ENCODE measurements at regions not wholly inside any gene's neighbourhood (a gene's known extent, or its start where the extent isn't known, plus 50 kb on each side); places are given as distances from the start of the nearest gene placed in this dataset.
"Not testable (repeated sequence)": the region's sequence is repeated elsewhere in the genome, so short reads cannot be mapped to it uniquely, and the experiment has no call there.

GRCh38 chr10:52598936-52599335 lies 173.6 kb downstream of the MBL2 start:
- H3K4me3 ChIP-seq (ENCODE audit: low read depth, low read length): no peak overlapping the region
- no peak for TF ChIP-seq CTCF (IDR thresholded peaks at IDR 0.05; ENCODE audit: low read depth, low read length)

GRCh38 chr10:52599551-52600200 lies 172.9 kb downstream of the MBL2 start:
- no peak for TF ChIP-seq CTCF (IDR thresholded peaks at IDR 0.05; ENCODE audit: low read depth, low read length)
- H3K4me3 ChIP-seq (ENCODE audit: low read depth, low read length): no peak overlapping the region

GRCh38 chr10:52604131-52604530 lies 168.5 kb downstream of the MBL2 start:
- H3K4me3 ChIP-seq (ENCODE audit: low read depth, low read length): not testable (repeated sequence)

- no peak overlapping the region for H3K4me3 ChIP-seq (ENCODE audit: low read depth, low read length)
- TF ChIP-seq CTCF (IDR thresholded peaks at IDR 0.05; ENCODE audit: low read depth, low read length): no peak
Measured at GRCh38 chr10:52609071-52609470, 163.5 kb downstream of the MBL2 start.

- H3K4me3 ChIP-seq (ENCODE audit: low read depth, low read length): no peak overlapping the region
- no peak for TF ChIP-seq CTCF (IDR thresholded peaks at IDR 0.05; ENCODE audit: low read depth, low read length)
Measured at GRCh38 chr10:52609626-52610240, 162.9 kb downstream of the MBL2 start.

GRCh38 chr10:52615331-52615730 lies 157.3 kb downstream of the MBL2 start:
- no peak overlapping the region for H3K4me3 ChIP-seq (ENCODE audit: low read depth, low read length)
- no peak for TF ChIP-seq CTCF (IDR thresholded peaks at IDR 0.05; ENCODE audit: low read depth, low read length)

GRCh38 chr10:52615756-52616394 lies 156.7 kb downstream of the MBL2 start:
- no peak for TF ChIP-seq CTCF (IDR thresholded peaks at IDR 0.05; ENCODE audit: low read depth, low read length)
- no peak overlapping the region for H3K4me3 ChIP-seq (ENCODE audit: low read depth, low read length)
